SKM-1 treated with dmso at 0.1 percent for 144 hours (cell line): ENCODE measurements at regions not wholly inside any gene's neighbourhood (a gene's known extent, or its start where the extent isn't known, plus 50 kb on each side); places are given as distances from the start of the nearest gene placed in this dataset.

ENCODE experiments used
- DNase-seq: peaks from one replicate; lab custom pipeline; 2025; ENCODE audit not compliant: unreplicated experiment; lab: John Stamatoyannopoulos, UW

DNA sequence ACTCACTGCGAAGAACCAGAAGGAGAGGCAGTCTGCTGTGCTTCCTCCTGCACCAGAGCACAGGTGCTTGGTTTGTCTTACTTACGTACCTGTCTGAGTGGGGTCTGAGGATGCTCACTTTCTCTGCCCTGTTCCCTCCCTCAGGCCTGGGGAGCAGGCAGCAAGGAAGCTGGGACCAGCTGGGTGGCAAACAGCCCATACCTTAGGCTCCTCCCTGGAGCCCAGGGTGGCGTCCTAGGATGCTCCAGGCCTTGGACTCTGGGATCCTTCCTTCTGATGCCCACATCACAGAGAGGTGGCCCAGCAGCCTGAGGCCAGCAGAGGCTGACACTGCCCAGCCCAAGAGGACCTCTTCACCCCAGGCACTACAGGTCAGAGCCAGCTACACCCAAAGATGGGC is 593.2 kb downstream of the BRD1 start:
- no peak for DNase-seq

DNA sequence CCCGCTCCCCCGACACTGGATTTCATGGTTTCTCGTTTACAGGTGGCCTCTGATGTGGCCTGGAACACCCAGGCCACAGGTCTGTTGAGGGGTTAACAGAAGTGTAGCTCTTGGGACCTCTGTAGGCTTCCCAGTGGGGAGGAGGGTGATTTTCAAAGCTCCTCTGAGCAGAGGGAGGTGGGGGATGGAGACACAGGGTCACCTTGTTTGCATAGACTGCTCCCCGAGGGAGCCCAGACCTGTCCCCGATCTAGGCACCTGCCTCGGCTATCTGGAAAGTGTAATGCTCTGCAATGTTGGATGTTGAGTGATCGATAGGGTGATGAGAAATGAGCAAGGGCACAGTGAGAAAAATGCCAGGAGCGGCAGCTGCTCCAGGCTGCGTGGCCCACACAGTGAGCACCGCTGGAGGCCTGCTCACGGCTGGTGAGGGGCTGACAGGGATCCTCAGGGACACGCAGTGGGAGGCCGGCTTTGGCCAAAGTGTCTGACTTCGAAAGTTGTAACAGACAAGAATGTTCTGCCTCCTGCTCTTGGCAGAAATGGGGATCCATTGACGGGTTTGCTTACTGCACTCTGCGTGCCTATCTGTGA is 594.1 kb downstream of the BRD1 start:
- no peak for DNase-seq

DNA sequence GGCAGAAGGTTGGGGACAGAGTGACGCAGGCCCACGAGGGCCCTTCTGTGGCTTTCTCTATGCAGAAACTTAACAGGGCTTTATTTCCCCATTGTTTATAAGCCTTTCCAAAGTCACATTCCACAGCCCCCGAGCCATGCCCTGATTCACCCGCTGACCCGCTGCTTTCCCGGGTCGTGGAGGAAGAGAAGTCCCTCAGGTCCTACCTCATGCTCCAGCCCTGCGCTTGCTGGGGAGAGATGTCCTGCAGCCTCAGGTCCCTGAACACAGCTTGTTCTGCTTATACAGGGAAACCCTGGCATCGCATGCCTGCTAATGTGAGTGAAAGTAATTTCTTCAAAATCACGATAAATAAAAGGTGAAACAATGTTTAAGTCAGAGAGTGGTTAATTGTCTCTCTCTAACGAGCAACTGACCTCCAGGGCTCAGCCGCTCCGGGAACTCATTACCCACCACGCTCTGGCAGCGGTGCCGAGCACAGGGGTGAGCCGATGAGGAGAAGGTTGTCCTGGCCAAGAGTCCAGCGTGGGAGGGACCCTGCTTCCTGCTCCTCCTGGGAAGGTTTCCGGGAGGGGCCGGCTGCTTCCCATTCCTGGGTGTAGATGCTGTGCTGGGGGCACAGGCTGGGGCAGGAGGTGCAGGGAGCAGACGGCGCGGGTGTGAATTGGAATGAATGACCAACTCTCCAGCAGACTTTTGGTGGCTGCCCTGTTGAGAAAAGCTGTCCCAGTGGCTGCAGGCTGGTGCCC is 595.2 kb downstream of the BRD1 start:
- no peak for DNase-seq

DNA sequence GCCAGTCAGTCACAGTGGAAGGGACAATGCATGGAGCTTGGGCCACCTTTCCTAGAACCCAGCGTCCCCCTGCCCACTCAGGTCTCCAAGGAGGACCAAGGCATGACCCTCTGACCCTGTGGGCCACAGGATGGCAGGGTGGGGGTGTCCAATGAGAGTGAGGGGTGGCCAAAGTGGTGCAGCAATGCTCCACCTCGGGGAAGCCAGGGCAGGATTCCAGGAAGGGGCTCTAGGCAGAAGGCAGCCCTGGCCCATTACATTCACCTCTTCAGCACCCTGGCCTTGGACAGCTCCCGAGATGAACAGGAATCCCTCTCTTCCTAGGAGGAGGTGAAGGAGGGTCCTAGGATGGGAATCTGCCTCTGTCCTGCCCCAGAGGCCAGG is 597.5 kb downstream of the BRD1 start:
- DNase-seq, result no peak

DNA sequence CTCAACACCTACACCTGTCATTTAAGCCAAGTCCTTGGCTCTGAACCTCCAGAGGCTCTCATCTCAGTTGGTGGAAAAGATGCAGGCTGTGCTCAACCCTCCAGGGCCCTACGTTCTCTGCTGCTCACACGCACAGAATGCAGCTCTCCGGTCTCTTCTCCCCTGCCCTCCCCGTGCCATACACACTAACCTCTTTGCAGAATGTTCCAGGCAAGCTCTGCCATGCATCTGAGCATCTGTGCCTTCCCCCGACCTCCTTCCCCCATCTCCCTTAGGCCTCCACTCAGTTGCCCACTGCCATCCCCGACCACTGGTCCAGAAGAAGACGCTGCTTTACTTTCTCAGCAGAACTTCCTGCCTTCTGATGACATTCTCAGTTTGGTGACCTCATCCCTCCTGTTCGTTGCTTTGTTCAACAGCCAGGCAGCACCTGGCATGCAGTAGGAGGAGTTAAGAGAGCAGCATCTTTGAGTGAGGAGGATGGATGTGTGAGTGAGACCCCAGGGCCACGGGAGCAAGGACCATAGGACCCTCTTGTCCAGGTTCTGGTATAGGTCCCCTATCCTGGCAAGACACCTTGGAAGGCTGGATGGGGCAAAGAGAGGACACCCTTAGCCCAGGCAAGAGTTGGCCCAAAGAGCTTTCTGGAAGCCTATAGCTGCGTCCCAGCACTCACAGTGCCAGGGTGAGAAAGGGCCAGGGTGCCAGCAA is 598.0 kb downstream of the BRD1 start:
- DNase-seq, result no peak

DNA sequence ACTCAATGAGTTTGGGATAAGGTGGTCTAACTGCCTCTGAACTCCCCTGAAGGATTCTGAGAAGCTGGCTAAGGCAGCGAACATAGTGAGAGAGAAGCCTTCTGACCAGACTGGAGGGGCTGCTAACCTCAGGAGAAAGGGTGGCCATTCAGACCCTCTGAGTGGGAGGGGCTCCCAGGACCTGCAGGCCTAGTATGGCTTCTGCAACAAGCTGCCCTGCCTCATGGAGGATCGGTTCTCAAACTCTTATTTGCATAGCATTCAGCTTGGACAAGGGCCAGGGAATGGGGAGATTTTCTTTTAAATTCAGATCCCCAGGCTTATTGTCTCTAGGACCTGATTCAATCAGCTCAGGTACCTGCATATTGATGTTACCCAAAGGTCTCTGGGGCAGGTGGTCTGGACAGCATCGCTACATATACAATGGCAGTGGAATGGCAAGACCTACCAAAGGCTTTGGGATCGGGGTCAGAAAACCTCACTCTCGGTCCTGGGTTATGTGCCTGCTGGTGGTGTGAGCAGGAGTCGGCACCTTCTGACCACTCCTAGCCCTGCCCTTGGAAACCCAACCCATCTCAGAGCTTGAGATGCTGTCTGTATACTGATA is 599.1 kb downstream of the BRD1 start:
- no peak for DNase-seq

DNA sequence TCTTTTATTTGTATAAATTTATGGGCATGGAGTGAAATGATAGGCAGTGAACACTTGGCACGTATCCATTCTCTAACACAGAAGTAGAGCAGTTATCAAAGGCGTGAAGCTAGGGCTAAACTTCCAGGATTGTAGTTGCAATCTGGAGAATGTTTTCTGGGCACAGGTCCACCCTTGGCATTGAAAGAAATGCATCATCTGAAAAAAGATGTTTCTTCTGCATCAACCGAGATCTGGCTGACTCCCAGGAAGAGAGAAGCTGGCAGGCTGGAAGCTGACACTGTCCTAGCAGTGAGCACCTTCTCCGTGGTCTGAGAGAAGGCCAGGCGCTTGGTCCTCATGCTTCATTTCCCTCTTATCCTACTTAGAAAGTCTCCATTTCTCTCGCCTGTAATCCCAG is 600.0 kb downstream of the BRD1 start:
- no peak for DNase-seq

DNA sequence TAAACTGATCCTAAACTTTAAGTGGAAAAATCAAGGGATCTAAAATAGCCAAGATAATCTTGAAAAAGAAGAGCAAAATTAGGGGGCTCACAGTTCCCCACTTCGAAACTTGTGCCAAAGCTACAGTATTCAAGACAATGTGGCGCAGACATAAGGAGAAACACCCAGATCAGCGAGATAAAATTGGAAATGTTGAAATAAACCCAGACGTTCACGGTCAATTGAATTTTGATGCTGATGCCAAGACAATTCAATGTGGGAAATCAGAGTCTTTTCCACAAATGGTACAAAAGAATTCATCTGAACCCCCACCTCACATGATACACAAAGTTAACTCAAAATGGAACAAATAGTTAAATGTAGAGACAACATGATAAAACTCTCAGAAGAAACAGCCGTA is 601.6 kb downstream of the BRD1 start:
- no peak for DNase-seq

DNA sequence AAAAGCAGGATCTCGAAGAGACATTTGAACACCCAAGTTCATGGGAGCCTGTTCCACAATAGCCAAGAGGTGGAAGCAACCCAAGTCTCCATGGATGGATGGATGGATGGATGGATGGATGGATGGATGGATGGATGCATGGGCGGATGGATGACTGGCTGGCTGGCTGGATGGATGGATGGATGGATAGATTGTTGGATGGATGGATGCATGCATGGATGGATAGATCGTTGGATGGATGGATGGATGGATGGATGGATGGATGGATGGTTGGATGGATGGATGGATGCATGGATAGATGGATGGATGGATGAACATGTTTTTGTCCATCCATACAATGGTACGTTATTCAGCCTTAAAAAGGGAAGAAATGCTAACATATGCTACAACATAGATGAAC is 603.4 kb downstream of the BRD1 start:
- DNase-seq, result no peak

DNA sequence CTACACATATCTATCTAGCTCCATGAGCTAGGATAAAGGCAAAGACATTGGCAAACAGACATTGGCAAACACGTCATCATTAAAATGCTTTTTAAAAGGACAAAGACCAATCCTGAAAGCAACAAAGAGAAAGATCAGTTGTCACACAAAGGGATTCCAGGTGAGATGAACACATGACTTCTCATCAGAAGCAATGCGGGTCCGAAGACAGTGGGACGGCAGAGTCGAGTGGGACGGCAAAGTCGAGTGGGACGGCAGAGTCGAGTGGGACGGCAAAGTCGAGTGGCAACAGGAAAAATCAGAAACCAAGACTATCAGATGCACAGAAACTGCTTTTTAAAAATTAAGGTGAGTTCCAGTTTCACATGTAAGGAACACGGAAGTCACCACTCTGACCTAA is 609.5 kb downstream of the BRD1 start:
- DNase-seq, result no peak

DNA sequence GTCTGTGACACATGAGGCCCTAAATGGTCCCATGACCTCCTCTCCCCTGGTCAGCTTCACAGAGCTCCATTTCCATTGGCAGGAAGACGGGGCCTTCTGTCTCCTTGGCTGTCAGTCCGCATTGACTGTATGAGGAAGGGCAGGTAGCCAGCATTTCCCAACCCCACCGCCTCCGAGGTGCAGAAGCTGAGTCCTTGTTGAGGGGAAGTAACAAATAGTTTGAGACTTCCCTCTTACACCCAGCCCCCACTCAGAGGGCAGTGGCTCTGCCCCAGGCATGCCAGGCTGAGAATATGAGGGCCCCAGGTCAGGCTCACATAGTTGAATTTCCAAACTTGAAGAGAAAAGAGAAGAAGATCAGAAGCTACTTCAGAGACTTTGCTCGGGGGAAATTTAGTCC is 611.1 kb downstream of the BRD1 start:
- DNase-seq, result no peak

DNA sequence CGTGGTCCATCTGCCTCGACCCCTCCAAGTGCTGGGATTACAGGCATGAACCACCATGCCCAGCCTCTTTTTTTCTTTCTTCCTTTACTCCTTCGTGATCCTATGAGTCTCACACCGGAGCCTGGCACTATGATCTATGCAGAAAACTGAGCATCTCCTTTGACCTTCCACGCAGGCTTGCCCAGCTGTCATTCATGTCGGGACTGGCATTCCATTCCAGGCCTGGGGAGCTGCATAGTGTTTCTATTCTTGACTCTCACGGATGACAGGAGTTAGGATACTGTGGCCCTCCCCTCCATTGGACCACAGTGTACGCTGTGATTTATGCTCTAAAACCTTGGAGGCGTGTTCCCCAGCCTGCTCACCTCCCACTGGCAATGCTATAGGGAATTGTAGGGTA is 611.8 kb downstream of the BRD1 start:
- DNase-seq, result no peak

DNA sequence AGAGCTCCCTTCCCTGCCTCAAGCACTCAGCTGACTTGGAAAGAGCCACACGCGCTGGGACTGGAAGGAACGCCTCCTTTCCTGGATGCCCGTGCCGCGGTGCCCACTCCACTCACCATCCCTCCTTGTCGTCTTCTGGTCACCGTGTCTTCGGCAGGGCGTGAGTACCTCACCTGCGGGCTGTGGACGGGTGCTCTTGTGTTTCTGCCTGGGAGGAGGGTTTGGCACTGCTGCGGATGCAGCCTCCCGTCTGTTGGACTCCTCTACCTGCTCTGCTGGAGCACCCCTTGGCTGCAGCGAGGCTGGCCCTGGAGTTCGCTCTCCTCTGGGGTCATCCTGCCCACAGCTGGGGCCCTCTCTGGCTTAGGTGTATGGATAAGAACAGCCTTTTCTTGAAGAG is 612.7 kb downstream of the BRD1 start:
- no peak for DNase-seq

DNA sequence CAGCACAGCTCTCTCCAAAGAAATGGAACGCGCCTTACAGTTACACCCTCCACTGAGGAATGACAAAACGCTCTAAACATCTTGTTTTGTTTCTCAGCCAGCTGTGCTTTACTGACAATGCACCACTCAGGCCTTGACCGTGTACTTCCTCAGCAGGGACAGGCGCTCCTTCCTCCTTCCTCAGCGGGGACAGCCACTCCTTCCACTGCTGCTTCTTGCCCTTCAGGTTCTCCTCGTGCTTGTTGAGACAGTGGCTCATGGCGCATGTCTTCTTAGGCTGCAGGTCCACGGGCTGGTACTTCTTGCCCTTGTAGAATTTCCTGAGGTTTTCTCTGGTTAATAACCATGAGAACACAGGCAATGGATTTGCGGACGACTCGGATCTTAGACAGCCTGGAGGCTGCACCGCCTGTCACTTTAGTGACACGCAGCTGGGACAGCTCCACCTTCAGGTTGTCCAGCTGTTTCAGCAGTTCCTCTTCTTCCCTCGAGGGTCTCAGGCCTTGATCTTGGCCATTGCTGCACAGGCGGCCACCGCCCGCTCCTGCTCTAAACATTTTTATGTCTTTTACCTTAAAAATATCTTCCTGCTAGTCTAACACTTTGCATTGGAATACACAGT is 613.8 kb downstream of the BRD1 start:
- no peak for DNase-seq

DNA sequence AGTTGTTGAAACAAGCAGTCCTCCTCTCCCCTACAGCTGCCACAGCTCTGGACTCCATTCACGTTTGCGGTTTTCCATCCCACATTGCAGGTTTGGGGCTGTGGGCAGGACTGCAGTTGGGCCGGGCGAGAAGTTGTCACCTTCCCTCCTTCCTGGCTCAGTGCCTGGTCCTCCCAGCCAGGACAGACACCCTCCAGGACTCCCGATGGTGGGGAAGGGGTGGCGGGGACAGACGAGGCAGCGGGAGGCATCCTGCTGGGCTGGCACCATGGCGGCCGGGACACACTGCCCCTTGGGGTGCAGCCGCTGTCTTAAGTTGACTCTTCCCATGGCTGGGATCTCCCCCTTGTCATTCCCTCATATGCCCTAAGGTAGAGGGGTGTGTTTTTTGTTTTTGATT is 615.2 kb downstream of the BRD1 start:
- no peak for DNase-seq

DNA sequence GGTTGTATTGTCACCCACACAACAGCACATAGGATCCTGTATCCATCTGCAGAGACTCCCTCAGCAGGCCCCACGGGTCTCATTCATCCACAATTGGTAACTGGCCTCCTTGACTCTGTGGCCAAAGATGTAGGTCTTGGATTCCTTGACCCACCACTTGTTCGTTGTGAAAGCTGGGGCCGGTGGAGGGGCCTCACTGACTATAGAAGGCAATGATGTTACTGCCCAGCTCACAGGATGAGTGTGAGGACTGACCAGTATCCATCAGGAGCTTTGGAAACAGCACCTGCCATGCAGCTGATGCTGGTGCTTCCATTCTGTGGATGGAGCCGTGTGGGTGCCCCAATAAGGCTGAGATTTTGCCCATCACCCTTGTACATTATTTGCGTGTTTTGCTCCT is 615.7 kb downstream of the BRD1 start:
- no peak for DNase-seq

DNA sequence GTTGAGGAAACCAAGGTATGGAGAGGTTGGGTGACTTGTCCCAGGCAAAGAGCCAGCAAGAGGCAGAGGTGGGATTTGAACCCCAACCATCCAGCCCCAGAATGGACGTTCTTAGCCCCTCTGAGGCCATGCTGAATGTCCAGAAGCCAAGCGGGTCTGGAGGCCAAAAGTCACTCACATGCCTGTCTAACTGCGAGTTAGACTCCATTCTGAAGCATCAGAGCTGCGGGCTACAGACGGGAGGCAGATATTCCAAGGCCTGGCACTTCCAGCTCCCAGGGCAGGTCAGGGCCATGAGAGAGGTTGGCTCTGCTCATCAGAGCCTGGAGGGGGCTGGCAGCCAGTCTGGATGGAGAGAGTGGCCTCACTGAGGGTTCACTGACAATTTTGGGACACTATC is 616.5 kb downstream of the BRD1 start:
- DNase-seq, result no peak

DNA sequence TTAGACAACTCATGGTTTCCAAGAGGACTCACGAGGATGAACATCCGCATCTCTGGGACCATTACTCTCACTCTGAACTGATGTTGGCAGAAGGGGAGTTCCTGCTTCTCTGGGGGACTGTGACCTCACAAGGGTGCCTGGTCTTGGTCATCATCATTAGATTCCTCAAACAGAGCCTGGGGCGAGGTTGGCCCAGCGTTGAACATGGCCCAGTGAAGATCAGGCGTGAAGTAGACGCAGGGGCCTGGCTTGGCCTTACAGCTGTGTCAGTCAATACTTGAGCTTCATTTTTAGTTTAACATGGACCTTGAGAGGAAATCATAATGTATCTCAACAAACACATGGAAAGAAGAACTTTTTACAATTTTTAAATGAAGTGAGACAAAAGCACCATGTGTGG is 617.1 kb downstream of the BRD1 start:
- DNase-seq, result no peak

DNA sequence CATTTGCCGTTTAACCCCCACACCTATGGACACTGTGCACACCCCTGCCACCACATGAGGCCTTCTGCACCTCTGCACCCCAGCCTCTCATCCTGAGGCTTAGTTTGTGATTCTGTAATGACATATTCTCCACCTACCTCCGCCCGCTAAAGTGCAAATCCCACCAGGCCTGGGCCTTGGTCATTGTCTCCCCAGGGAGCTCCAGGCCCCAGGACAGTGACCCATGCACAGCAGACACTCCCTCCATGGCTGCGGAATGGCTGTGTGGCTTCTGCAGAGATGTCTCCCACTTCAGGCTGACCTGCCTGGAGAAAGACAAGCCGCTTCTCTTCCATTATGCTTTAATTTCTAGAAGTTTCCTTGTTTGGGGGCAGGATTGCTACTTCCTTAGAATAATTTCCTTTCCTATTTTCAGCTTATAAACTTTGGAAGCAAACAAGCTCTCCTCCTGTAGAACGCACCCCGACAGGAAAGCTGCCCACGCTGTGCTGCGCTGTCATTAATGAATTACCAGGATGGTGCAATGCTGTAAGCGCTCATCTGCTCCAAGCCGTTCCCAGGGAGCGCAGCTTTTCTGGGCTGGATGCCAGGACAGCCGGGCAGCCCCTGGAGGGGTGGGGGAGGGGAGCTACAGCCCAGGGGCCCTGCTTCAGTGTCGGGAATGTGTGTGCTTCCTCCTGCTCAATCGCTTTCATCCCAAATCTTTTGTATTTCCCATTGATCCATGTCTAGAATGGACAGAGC is 618.0 kb downstream of the BRD1 start:
- DNase-seq, result no peak

DNA sequence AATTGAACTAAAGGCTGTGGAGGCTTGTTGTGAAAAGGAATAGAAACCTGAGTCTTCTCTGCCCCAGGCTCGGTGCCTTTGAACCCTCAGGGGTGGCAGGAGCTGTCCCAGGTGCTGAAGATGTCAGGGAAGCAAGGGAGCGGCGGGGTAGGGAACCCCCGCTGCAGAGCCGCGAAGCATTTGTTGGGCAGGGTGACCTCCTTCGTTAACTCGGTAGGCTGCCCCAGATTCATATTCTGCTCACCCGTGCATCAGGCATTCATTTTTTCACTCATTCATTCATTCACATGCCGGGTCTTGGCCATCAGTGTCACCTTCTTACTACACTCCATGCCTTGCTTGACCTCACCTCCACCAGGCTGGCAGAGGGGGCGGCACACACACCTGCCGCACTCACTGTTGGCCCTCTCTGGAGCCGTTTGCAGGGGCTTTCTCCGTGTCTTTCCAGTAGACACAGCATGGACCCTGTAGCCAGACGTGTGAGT is 618.9 kb downstream of the BRD1 start:
- DNase-seq, result no peak

DNA sequence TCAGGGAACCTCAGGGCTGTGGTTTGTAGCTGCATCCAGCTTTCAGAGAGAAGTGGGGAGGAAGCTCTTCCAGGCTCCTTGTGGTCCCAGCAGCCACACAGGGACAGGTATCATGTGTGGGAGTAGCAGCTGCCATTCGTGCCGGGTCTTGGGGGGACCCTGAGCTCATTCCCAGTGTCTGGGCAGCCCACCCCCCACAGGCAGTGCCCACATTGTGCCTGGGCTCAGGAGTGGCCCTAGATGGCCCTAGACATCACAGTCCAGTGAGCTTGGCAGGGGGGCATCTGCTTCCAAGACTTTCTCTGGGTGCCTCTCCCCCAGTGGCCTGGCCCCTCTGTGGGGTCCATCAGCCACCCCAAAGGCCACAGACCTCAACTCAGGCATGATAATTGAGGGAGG is 619.7 kb downstream of the BRD1 start:
- DNase-seq, result no peak
